Kidney epithelial cell (primary cell): ENCODE measurements at regions not wholly inside any gene's neighbourhood (a gene's known extent, or its start where the extent isn't known, plus 50 kb on each side); places are given as distances from the start of the nearest gene placed in this dataset.

Experiments
- DNase-seq: peaks from one replicate; pipeline ENCODE4 v3.0.0-alpha.2; 2010; ENCODE audit warnings: low read depth
- H3K27me3 ChIP-seq: 2 replicates; pipeline ENCODE4 v1.6.0; 2011; ENCODE audit warnings: low read length; ENCODE audit not compliant: control insufficient read depth, insufficient read depth
- H3K36me3 ChIP-seq: 2 replicates; pipeline ENCODE4 v1.5.1; 2011; ENCODE audit warnings: low read length; ENCODE audit not compliant: control insufficient read depth, insufficient read depth
- H3K4me3 ChIP-seq: 2 replicates; pipeline ENCODE4 v1.5.1; 2011; ENCODE audit warnings: low read depth, mild to moderate bottlenecking, control low read depth, low read length
- TF ChIP-seq, protein P1 (sequence below): IDR thresholded peaks from 2 replicates; pipeline ENCODE4 v1.5.1; 2011; ENCODE audit warnings: mild to moderate bottlenecking, moderate library complexity, low read length, control low read depth, inconsistent platforms; ENCODE audit not compliant: insufficient read depth, poor library complexity, severe bottlenecking

DNA sequence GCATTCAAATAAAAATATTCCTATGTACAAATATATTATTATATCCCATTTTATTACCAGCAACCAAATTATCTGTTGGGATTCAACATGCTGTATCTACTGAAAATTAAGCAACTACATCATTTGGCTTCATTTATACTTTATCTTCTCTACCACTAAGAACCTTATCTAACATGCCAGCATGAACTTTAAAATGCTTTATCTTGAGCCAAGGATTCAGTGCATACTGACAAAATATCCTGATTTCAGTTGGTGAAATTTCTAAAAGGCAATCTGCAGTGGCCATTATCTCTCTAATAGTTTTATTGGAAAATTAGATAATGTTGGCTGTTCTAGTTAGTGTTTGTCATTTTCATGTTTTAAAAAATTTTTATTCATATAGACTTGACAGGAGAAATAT is 1149.9 kb downstream of the KCNT2 start:
- no peak overlapping the region for H3K4me3 ChIP-seq
- no peaks in the 10 kb centered on the region for H3K27me3 ChIP-seq
- H3K36me3 ChIP-seq: no peaks in the 10 kb centered on the region
- TF ChIP-seq, protein P1, sequence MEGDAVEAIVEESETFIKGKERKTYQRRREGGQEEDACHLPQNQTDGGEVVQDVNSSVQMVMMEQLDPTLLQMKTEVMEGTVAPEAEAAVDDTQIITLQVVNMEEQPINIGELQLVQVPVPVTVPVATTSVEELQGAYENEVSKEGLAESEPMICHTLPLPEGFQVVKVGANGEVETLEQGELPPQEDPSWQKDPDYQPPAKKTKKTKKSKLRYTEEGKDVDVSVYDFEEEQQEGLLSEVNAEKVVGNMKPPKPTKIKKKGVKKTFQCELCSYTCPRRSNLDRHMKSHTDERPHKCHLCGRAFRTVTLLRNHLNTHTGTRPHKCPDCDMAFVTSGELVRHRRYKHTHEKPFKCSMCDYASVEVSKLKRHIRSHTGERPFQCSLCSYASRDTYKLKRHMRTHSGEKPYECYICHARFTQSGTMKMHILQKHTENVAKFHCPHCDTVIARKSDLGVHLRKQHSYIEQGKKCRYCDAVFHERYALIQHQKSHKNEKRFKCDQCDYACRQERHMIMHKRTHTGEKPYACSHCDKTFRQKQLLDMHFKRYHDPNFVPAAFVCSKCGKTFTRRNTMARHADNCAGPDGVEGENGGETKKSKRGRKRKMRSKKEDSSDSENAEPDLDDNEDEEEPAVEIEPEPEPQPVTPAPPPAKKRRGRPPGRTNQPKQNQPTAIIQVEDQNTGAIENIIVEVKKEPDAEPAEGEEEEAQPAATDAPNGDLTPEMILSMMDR: no peak
- DNase-seq: no peak

DNA sequence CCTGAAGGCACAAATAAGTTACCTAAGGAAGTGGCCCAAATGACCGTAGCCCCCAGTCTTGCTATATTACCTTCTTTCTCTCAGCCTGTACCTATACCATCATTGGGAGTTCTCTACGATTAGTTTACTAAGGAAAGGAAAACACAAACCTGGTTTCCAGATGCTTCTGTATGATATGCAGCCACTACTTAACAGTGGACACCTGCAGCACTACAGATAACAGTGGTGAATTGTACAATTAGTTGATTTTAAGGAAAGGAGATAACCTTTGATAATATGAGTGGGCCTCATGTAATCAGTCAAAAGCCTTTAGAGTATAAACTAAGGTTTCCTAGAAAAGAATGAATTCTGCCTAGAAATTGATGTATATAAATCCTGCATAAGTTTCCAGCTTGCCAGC is 1157.4 kb downstream of the KCNT2 start:
- TF ChIP-seq, protein P1: no peak

DNA sequence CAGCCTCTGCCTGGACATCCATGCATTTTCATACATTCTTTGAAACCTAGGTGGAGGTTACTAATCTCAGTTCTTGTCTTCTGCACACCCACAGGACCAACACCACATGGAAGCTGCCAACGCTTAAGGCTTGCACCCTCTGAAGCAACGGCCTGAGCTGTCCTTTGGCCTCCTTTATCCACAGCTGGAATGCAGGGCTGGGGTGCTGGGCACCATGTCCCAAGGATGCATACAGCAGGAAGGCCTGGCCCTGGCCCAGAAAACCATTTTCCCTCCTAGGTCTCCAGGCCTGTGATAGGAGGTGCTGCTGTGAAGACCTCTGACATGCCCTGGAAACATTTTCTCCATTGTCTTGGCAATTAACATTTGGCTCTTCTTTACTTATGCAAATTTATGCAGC is 1168.6 kb downstream of the KCNT2 start:
- DNase-seq: no peak
- TF ChIP-seq, protein P1: no peak
- H3K4me3 ChIP-seq: no peak overlapping the region
- no peaks in the 10 kb centered on the region for H3K36me3 ChIP-seq
- no peaks in the 10 kb centered on the region for H3K27me3 ChIP-seq

More for the DNA sequence above, 1157.4 kb downstream of the KCNT2 start:
- Histone ChIP-seq H3K27me3 (no peaks in the 10 kb centered on the region), H3K4me3 (no peak overlapping the region), H3K36me3 (no peaks in the 10 kb centered on the region)
- no peak for DNase-seq

DNA sequence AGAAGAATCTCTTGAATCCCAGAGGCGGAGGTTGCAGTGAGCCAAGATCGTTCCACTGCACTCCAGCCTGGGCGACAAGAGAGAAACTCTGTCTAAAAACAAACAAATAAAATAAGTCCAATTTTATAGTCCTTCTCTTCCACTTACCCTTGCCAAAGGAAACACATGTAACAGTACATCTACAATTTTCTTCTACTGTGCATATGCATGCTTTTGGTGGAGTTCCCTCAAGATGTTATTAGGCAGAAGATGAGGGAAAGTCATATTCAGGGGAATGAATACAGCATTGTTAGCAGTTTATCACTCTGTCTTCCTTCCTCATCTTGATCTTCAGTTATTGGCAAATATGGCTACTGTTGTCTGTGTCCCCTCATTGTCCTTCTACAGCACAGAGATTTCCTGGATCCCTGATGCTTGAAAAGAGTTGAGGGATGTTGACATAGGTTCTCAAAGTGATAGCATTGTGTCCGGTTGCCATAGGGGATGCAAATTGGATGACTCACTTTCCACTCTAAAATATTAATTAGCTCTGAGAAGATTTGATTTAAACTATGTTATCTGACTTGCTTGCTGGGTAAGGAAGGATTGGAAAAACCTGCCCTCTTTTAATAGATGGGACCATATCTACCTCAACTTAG is 1173.6 kb downstream of the KCNT2 start:
- no peaks in the 10 kb centered on the region for H3K36me3 ChIP-seq
- no peak overlapping the region for H3K4me3 ChIP-seq
- DNase-seq: no peak
- H3K27me3 ChIP-seq: no peaks in the 10 kb centered on the region
- TF ChIP-seq, protein P1: no peak

DNA sequence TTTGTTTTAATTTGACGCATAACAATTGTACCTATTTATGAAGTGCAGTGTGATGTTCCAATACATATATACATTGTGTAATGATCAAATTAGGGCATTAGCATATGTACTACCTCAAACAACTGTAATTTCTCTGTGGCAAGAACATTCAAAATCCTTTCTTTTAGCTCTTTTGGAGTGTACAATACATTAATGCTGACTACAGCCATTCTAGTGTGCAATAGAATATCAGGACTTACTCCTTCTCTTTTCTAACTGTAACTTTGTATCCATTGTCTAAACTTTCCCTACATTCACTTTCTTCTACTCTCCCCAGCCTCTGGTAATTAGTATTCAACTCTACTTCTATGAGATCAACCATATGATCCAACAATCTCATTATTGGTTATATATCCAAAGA is 1177.4 kb downstream of the KCNT2 start:
- Histone ChIP-seq H3K36me3 (no peaks in the 10 kb centered on the region), H3K27me3 (no peaks in the 10 kb centered on the region), H3K4me3 (no peak overlapping the region)
- DNase-seq: no peak
- TF ChIP-seq, protein P1: no peak

DNA sequence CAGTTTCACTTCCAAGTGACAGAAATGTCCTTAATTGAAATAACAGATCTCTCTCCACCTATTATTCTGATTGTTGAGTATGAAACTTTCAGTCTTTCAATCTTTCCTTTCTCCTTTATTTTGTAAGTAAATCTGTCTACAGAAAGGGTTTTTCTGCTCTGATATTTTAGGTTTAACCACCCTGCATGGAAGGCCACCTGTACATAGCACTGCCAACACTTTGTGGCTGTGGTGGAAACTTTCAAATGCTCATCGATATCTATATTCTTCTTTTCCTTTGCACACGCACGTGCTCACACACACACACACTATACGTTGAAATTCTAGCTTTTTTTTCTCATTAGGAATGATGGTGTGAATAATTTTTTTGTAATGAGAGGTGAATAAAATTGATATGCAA is 1179.3 kb downstream of the KCNT2 start:
- H3K4me3 ChIP-seq: no peak overlapping the region
- H3K36me3 ChIP-seq: no peaks in the 10 kb centered on the region
- H3K27me3 ChIP-seq: no peaks in the 10 kb centered on the region
- no peak for DNase-seq
- TF ChIP-seq, protein P1: no peak
